ENCODE measurements at regions not wholly inside any gene's neighbourhood (a gene's known extent, or its start where the extent isn't known, plus 50 kb on each side); places are given as distances from the start of the nearest gene placed in this dataset.

DNA sequence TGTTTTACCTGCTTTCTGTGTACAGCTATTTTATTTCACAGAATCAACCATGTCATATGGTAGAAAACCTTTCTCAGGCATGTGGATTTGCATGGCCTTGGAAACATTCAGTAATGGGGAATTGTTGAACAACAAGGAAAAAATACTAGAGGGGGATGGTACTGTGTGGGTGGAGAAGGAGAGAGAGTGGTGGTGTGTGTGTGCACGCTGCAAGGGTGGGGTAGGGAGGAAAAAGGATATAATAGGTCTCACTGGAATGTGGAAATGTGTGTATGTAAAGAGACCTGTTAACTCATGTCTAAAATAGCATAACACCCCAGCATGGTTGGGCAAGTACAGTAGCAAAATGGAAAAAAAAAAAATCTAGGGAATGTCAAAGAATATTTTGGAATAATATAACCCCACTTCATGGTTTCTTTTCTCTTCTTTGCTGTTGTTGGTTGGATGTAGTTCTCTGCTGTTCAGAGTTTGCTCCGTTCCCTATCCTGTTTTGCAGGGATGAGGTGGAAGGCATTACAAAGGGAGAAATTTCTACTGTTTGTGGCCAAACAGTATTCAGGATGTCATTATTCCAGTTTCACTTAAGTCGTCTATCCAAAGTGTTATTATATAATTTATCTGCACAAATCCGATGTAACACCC is 93.9 kb upstream of the CITED2 start:
- no peak for TF ChIP-seq POLR2A (IDR thresholded peaks at IDR 0.05)
- TF ChIP-seq, protein P1, sequence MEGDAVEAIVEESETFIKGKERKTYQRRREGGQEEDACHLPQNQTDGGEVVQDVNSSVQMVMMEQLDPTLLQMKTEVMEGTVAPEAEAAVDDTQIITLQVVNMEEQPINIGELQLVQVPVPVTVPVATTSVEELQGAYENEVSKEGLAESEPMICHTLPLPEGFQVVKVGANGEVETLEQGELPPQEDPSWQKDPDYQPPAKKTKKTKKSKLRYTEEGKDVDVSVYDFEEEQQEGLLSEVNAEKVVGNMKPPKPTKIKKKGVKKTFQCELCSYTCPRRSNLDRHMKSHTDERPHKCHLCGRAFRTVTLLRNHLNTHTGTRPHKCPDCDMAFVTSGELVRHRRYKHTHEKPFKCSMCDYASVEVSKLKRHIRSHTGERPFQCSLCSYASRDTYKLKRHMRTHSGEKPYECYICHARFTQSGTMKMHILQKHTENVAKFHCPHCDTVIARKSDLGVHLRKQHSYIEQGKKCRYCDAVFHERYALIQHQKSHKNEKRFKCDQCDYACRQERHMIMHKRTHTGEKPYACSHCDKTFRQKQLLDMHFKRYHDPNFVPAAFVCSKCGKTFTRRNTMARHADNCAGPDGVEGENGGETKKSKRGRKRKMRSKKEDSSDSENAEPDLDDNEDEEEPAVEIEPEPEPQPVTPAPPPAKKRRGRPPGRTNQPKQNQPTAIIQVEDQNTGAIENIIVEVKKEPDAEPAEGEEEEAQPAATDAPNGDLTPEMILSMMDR (IDR thresholded peaks at IDR 0.05): no peak
